ENCODE measurements at regions not wholly inside any gene's neighbourhood (a gene's known extent, or its start where the extent isn't known, plus 50 kb on each side); places are given as distances from the start of the nearest gene placed in this dataset.

- CTCF ChIA-PET: no interaction called here
- no peak overlapping the region for H3K9ac ChIP-seq (ENCODE audit: low read length)
Observed at GRCh38 chr18:25825979-25826776, 264.2 kb downstream of the SS18 start.

More at GRCh38 chr18:25825979-25826776, 264.2 kb downstream of the SS18 start:
- H3K27ac Mint-ChIP-seq: no peak overlapping the region
- POLR2A ChIA-PET: no interaction called here
- no peak for TF ChIP-seq CTCF (IDR thresholded peaks at IDR 0.05)
- TF ChIP-seq EZH2 (IDR thresholded peaks at IDR 0.05; ENCODE audit: borderline replicate concordance, insufficient read depth, low read depth, low read length, poor library complexity, severe bottlenecking): no peak
- DNase-seq (no peak), ATAC-seq (ENCODE audit: low read depth) (no peak)
- no peak overlapping the region for H3K27ac ChIP-seq (ENCODE audit: low read length in 2 of 2)
- no peak overlapping the region for H3K4me3 Mint-ChIP-seq
- H3K4me1 Mint-ChIP-seq: no peaks in the 10 kb centered on the region
- no peaks in the 10 kb centered on the region for H3K36me3 ChIP-seq (replicated peaks in 1 of 2; ENCODE audit: control extremely low read depth in 1 of 2, control insufficient read depth in 1 of 2, extremely low read depth in 1 of 2, insufficient read depth in 2 of 2, low read length in 1 of 2)
- H3K27me3 ChIP-seq (replicated peaks in 1 of 4; ENCODE audit: control extremely low read depth in 1 of 4, control insufficient read depth in 3 of 4, insufficient read depth in 4 of 4, low read length in 3 of 4): no peaks in the 10 kb centered on the region
- no peak overlapping the region for H2AFZ ChIP-seq (ENCODE audit: insufficient read depth, low read depth, low read length, poor library complexity, severe bottlenecking)
- no peak overlapping the region for H3K4me2 ChIP-seq (replicated peaks; ENCODE audit: low read depth, low read length, poor library complexity, severe bottlenecking)
- H3K9me3 ChIP-seq (ENCODE audit: control extremely low read depth in 1 of 3, control insufficient read depth in 2 of 3, insufficient read depth in 1 of 3, low read length in 2 of 3): no peaks in the 10 kb centered on the region
- intact Hi-C loops (cut with micrococcal nuclease): no loop called here
- H3K9me3 Mint-ChIP-seq (ENCODE audit: insufficient read depth): no peaks in the 10 kb centered on the region
- 78% methylated on average over 4 of the region's 4 CpGs for WGBS (ENCODE audit: insufficient coverage)
- no peaks in the 10 kb centered on the region for H3K4me1 ChIP-seq (ENCODE audit: control insufficient read depth in 2 of 2, insufficient read depth in 2 of 2, low read length in 2 of 2)
- H3K79me2 ChIP-seq (ENCODE audit: control insufficient read depth, insufficient read depth, low read length): no peaks in the 10 kb centered on the region
- H3K4me3 ChIP-seq (ENCODE audit: control extremely low read depth in 1 of 5, extremely low read depth in 1 of 5, insufficient read depth in 1 of 5, low read depth in 2 of 5, low read length in 4 of 5): no peak overlapping the region
- no peaks in the 10 kb centered on the region for H4K20me1 ChIP-seq (ENCODE audit: control insufficient read depth, insufficient read depth, low read length, poor library complexity, severe bottlenecking)
- H3K27me3 Mint-ChIP-seq: peaks cover 9% of the 10 kb centered on the region

Data from B cell (primary cell).